HCT116 (cell line): ENCODE measurements at regions not wholly inside any gene's neighbourhood (a gene's known extent, or its start where the extent isn't known, plus 50 kb on each side); places are given as distances from the start of the nearest gene placed in this dataset.

Experiments
- ATAC-seq: fragments of 200-7000 bp; cut with Tn5 transposase; 2 replicates; pipeline ENCODE4 v1.9.1; 2020; ENCODE audit warnings: mild to moderate bottlenecking, moderate library complexity
- BruUV-seq: library from RNA; stranded (reverse); fragments of 400-500 nt; replicated peaks from 2 replicates; lab custom pipeline; 2021; lab: Mats Ljungman, UMichigan
- CTCF ChIA-PET: fragments of 300-600 bp; sonication (Branson Sonifier 250); formaldehyde crosslinking; loops from one replicate; lab custom pipeline; 2021; ENCODE audit warnings: antibody characterized with exemption; lab: Charles Lee
- POLR2A ChIA-PET: fragments of 300-600, 350-600 bp; sonication (Branson Sonifier 250); formaldehyde crosslinking; loops from one replicate; lab custom pipeline; 2021; ENCODE audit warnings: antibody characterized with exemption; lab: Charles Lee
- RAD21 ChIA-PET, 2 experiments: fragments of 300-600 bp; sonication (Branson Sonifier 250); formaldehyde crosslinking; loops; one replicate each; lab custom pipeline; 2023; ENCODE audit warnings: low total read pairs in 2 of 2; ENCODE audit not compliant: uncharacterized antibody in 2 of 2, unreplicated experiment in 2 of 2, low non-redundant PET in 1 of 2; lab: Charles Lee
- DNase-seq: peaks from one replicate; pipeline ENCODE4 v3.0.0-alpha.2; 2010; ENCODE audit warnings: low read depth, low spot score
- H2AFZ ChIP-seq: fragments of 200-600 bp; shearing (Covaris generic), sonication (generic); 2 replicates; pipeline ENCODE4 v1.6.1; 2017; ENCODE audit warnings: low read depth, mixed run types, mixed read lengths, antibody characterized with exemption, low read length; ENCODE audit not compliant: poor library complexity, severe bottlenecking
- H3K27ac ChIP-seq: 2 replicates; pipeline ENCODE4 v1.5.1; 2012; ENCODE audit warnings: low read depth, low read length
- H3K27me3 ChIP-seq: fragments of 200-600 bp; sonication (generic); 2 replicates; pipeline ENCODE4 v1.6.1; 2016; ENCODE audit warnings: mixed run types, low read length, mixed read lengths; ENCODE audit not compliant: insufficient read depth
- H3K36me3 ChIP-seq, 2 experiments: fragments of 200-500 bp in 1 of 2; fragments of 200-600 bp in 1 of 2; sonication (Bioruptor generic) in 1 of 2; sonication (generic) in 1 of 2; 2 replicates each; pipeline versions ENCODE4 v1.5.1 to v1.6.1; 2014 to 2016; ENCODE audit warnings: low read length in 2 of 2, inconsistent platforms in 1 of 2, mixed read lengths in 1 of 2, mixed run types in 1 of 2; ENCODE audit not compliant: insufficient read depth in 2 of 2, control insufficient read depth in 1 of 2
- H3K4me1 ChIP-seq, 2 experiments: fragments of 200-600 bp in 1 of 2; sonication (generic) in 1 of 2; 2 replicates each; pipeline versions ENCODE4 v1.5.1 to v1.6.1; 2012 to 2017; ENCODE audit warnings: low read length in 2 of 2, inconsistent platforms in 1 of 2, mild to moderate bottlenecking in 1 of 2, mixed read lengths in 1 of 2, mixed run types in 1 of 2, moderate library complexity in 1 of 2; ENCODE audit not compliant: insufficient read depth in 2 of 2, control insufficient read depth in 1 of 2
- H3K4me2 ChIP-seq: fragments of 200-600 bp; sonication (generic); 2 replicates; pipeline ENCODE4 v1.6.1; 2017; ENCODE audit warnings: mixed run types, low read length, mixed read lengths
- H3K4me3 ChIP-seq, 2 experiments: fragments of 200-600 bp in 1 of 2; sonication (generic) in 1 of 2; replicated peaks in 1 of 2; 2 replicates each; pipeline ENCODE4 v1.5.1; 2011 to 2016; ENCODE audit warnings: low read length in 2 of 2, control low read depth in 1 of 2, low read depth in 1 of 2, mild to moderate bottlenecking in 1 of 2, mixed read lengths in 1 of 2, mixed run types in 1 of 2
- H3K79me2 ChIP-seq: fragments of 200-600 bp; sonication (generic); 2 replicates; pipeline ENCODE4 v1.6.1; 2017; ENCODE audit warnings: mild to moderate bottlenecking, mixed run types, low read length, moderate library complexity, mixed read lengths; ENCODE audit not compliant: insufficient read depth
- H3K9ac ChIP-seq: fragments of 200-600 bp; sonication (generic); 2 replicates; pipeline ENCODE4 v1.6.1; 2016; ENCODE audit warnings: low read length, mixed read lengths
- H3K9me2 ChIP-seq: fragments of 200-600 bp; sonication (generic), shearing (Covaris generic); 2 replicates; pipeline ENCODE4 v1.6.1; 2017; ENCODE audit warnings: mixed run types, mild to moderate bottlenecking, moderate library complexity; ENCODE audit not compliant: insufficient read depth
- H3K9me3 ChIP-seq, 2 experiments: fragments of 200-500 bp in 1 of 2; fragments of 200-600 bp in 1 of 2; sonication (Bioruptor generic) in 1 of 2; sonication (generic) in 1 of 2; 2 replicates each; pipeline ENCODE4 v1.6.1; 2014 to 2017; ENCODE audit warnings: low read length in 2 of 2, mixed read lengths in 2 of 2, inconsistent platforms in 1 of 2, low read depth in 1 of 2, mild to moderate bottlenecking in 1 of 2, mixed run types in 1 of 2, moderate library complexity in 1 of 2; ENCODE audit not compliant: control insufficient read depth in 1 of 2, insufficient read depth in 1 of 2
- H4K20me1 ChIP-seq: fragments of 200-600 bp; sonication (generic), shearing (Covaris generic); 2 replicates; pipeline ENCODE4 v1.6.1; 2017; ENCODE audit warnings: mixed run types, mild to moderate bottlenecking, moderate library complexity; ENCODE audit not compliant: insufficient read depth
- ATF3 ChIP-seq: IDR thresholded peaks from 2 replicates; pipeline ENCODE4 v1.6.1; 2012
- CEBPB ChIP-seq: IDR thresholded peaks from 2 replicates; pipeline ENCODE4 v1.6.1; 2012; ENCODE audit warnings: low read depth
- CTCF ChIP-seq, 3 experiments: fragments of 200-600 bp in 1 of 3; sonication (generic) in 1 of 3; IDR thresholded peaks in 2 of 3; conservative IDR thresholded peaks in 1 of 3; 2 replicates each; pipeline ENCODE4 v1.5.1; 2012 to 2017; ENCODE audit warnings: low read depth in 2 of 3, low read length in 2 of 3, antibody characterized with exemption in 1 of 3, borderline replicate concordance in 1 of 3, control low read depth in 1 of 3, mild to moderate bottlenecking in 1 of 3, mixed read lengths in 1 of 3, mixed run types in 1 of 3, moderate library complexity in 1 of 3; ENCODE audit not compliant: insufficient read depth in 1 of 3
- EGR1 ChIP-seq: IDR thresholded peaks from 2 replicates; pipeline ENCODE4 v1.6.1; 2012; ENCODE audit warnings: low read depth
- EZH2 ChIP-seq: fragments of 200-600 bp; sonication (generic); IDR thresholded peaks from 2 replicates; pipeline ENCODE4 v1.6.1; 2017; ENCODE audit warnings: antibody characterized with exemption, mixed run types
- EZH2phosphoT487 ChIP-seq: fragments of 200-600 bp; IDR thresholded peaks from 2 replicates; pipeline ENCODE4 v1.6.1; 2018; ENCODE audit warnings: antibody characterized with exemption, borderline replicate concordance
- REST ChIP-seq: IDR thresholded peaks from 2 replicates; pipeline ENCODE4 v1.6.1; 2012; ENCODE audit warnings: low read depth
- SRF ChIP-seq: IDR thresholded peaks from 2 replicates; pipeline ENCODE4 v1.6.1; 2012; ENCODE audit warnings: low read depth
- intact Hi-C: fragments of 100-400 bp; cut with micrococcal nuclease; formaldehyde crosslinking; loops from 2 replicates; pipeline ENCODE4 v1.10.0; 2022

GRCh38 chr7:117929237-117929636 lies 56.0 kb upstream of the CTTNBP2 start:
- Histone ChIP-seq H3K9me2 (no peaks in the 10 kb centered on the region), H3K4me1 (no peaks in the 10 kb centered on the region), H3K4me2 (no peak overlapping the region), H3K27me3 (no peaks in the 10 kb centered on the region), H3K79me2 (no peaks in the 10 kb centered on the region), H4K20me1 (no peaks in the 10 kb centered on the region), H3K9me3 (no peaks in the 10 kb centered on the region), H2AFZ (no peak overlapping the region), H3K9ac (no peak overlapping the region), H3K36me3 (no peaks in the 10 kb centered on the region), H3K4me3 (no peak overlapping the region), H3K27ac (no peak overlapping the region)
- TF ChIP-seq SRF = no peak
- no peak for TF ChIP-seq EZH2phosphoT487
- no peak for TF ChIP-seq CEBPB
- no peak for TF ChIP-seq REST
- TF ChIP-seq ATF3 = no peak
- TF ChIP-seq CTCF (IDR thresholded peaks at IDR 0.05 in 2 of 3, conservative IDR thresholded peaks at IDR 0.05 in 1 of 3; ENCODE audit: borderline replicate concordance in 1 of 3, insufficient read depth in 1 of 3, low read depth in 2 of 3, low read length in 2 of 3) = no peak
- TF ChIP-seq EGR1 = no peak
- TF ChIP-seq EZH2 = no peak
- no peak for ATAC-seq
- BruUV-seq = no TSS peak
- RAD21 ChIA-PET = no interaction called here
- CTCF ChIA-PET = no interaction called here
- intact Hi-C loops = no loop called here
- DNase-seq = no peak
- POLR2A ChIA-PET = no interaction called here
